ENCODE measurements at regions not wholly inside any gene's neighbourhood (a gene's known extent, or its start where the extent isn't known, plus 50 kb on each side); places are given as distances from the start of the nearest gene placed in this dataset.

GRCh38 chr2:33810046-33810835, 211.1 kb upstream of the FAM98A start:
- TF ChIP-seq CTCF (IDR thresholded peaks at IDR 0.05), result no peak
- no peak for TF ChIP-seq POLR2A (IDR thresholded peaks at IDR 0.05)
